SK-N-SH (cell line): ENCODE measurements at regions not wholly inside any gene's neighbourhood (a gene's known extent, or its start where the extent isn't known, plus 50 kb on each side); places are given as distances from the start of the nearest gene placed in this dataset.

Experiments used
- CTCF ChIA-PET: fragments of 300-600, 350-600 bp; formaldehyde crosslinking; extraction: SDS; loops from one replicate; lab custom pipeline; 2021; lab: Yijun Ruan, JAX
- POLR2A ChIA-PET: fragments of 350-600 bp; sonication (Branson Sonifier 250); formaldehyde crosslinking; extraction: SDS; loops from one replicate; lab custom pipeline; 2020; ENCODE audit warnings: antibody characterized with exemption, inconsistent platforms; lab: Yijun Ruan, JAX
- DNase-seq: peaks from one replicate; pipeline ENCODE4 v3.0.0; 2012
- H2AFZ ChIP-seq: fragments of 200-600 bp; sonication (generic); 2 replicates; pipeline ENCODE4 v1.8.1; 2016; ENCODE audit warnings: antibody characterized with exemption, mild to moderate bottlenecking, low read depth
- H3F3A ChIP-seq: fragments of 200-600 bp; sonication (generic); replicated peaks from 2 replicates; pipeline ENCODE3; 2016; ENCODE audit warnings: antibody characterized with exemption, mild to moderate bottlenecking; ENCODE audit not compliant: insufficient read depth
- H3K27ac ChIP-seq, 2 experiments: fragments of 200-500 bp in 1 of 2; fragments of 200-600 bp in 1 of 2; sonication (Bioruptor generic) in 1 of 2; sonication (generic), shearing (Covaris generic) in 1 of 2; 2 replicates each; pipeline versions ENCODE4 v1.5.1 to v1.6.1; 2014 to 2016; ENCODE audit warnings: low read depth in 2 of 2, inconsistent platforms in 1 of 2, low read length in 1 of 2, mild to moderate bottlenecking in 1 of 2, mixed read lengths in 1 of 2
- H3K27me3 ChIP-seq: fragments of 200-600 bp; sonication (generic), shearing (Covaris generic); 2 replicates; pipeline ENCODE4 v1.6.1; 2016; ENCODE audit warnings: mixed run types; ENCODE audit not compliant: insufficient read depth
- H3K36me3 ChIP-seq, 2 experiments: fragments of 200-500 bp in 1 of 2; fragments of 200-600 bp in 1 of 2; sonication (Bioruptor generic) in 1 of 2; sonication (generic) in 1 of 2; replicated peaks in 1 of 2; 2 replicates each; pipeline versions ENCODE3 to v1.5.1; 2014 to 2016; ENCODE audit warnings: low read length in 1 of 2, mild to moderate bottlenecking in 1 of 2; ENCODE audit not compliant: insufficient read depth in 2 of 2, control insufficient read depth in 1 of 2
- H3K4me1 ChIP-seq, 2 experiments: fragments of 200-500 bp in 1 of 2; fragments of 200-600 bp in 1 of 2; sonication (Bioruptor generic) in 1 of 2; sonication (generic), shearing (Covaris generic) in 1 of 2; 2 replicates each; pipeline versions ENCODE4 v1.5.1 to v1.6.1; 2014 to 2016; ENCODE audit warnings: low read depth in 1 of 2, low read length in 1 of 2, mixed run types in 1 of 2; ENCODE audit not compliant: insufficient read depth in 2 of 2, control insufficient read depth in 1 of 2
- H3K4me2 ChIP-seq: fragments of 200-600 bp; sonication (generic), shearing (Covaris generic); 2 replicates; pipeline ENCODE4 v1.6.1; 2017; ENCODE audit warnings: mixed run types
- H3K4me3 ChIP-seq, 2 experiments: fragments of 200-500 bp in 1 of 2; fragments of 200-600 bp in 1 of 2; sonication (Bioruptor generic) in 1 of 2; sonication (generic), shearing (Covaris generic) in 1 of 2; 2 replicates each; pipeline versions ENCODE4 v1.5.1 to v1.8.1; 2014 to 2016; ENCODE audit warnings: low read depth in 2 of 2, inconsistent platforms in 1 of 2, low read length in 1 of 2, mild to moderate bottlenecking in 1 of 2, mixed read lengths in 1 of 2, moderate library complexity in 1 of 2
- H3K79me2 ChIP-seq: fragments of 200-600 bp; sonication (generic); 2 replicates; pipeline ENCODE4 v1.8.1; 2017; ENCODE audit warnings: mild to moderate bottlenecking; ENCODE audit not compliant: insufficient read depth
- H3K9ac ChIP-seq: fragments of 200-600 bp; sonication (generic); 2 replicates; pipeline ENCODE4 v1.6.1; 2017; ENCODE audit warnings: mixed run types
- H3K9me2 ChIP-seq: fragments of 200-600 bp; sonication (generic); 2 replicates; pipeline ENCODE4 v1.6.1; 2017; ENCODE audit warnings: mixed run types
- H3K9me3 ChIP-seq: fragments of 200-600 bp; sonication (generic); 2 replicates; pipeline ENCODE4 v1.6.1; 2017; ENCODE audit warnings: mixed run types, mild to moderate bottlenecking, moderate library complexity
- H4K20me1 ChIP-seq: fragments of 200-600 bp; sonication (generic); 2 replicates; pipeline ENCODE4 v1.6.1; 2017; ENCODE audit warnings: mild to moderate bottlenecking, mixed run types; ENCODE audit not compliant: insufficient read depth
- CHD2 ChIP-seq: fragments of 150-350 bp; IDR thresholded peaks from 2 replicates; pipeline ENCODE4 v1.6.1; 2018; ENCODE audit warnings: low read length; ENCODE audit not compliant: partially characterized antibody
- FOSL2 ChIP-seq: IDR thresholded peaks from 2 replicates; pipeline ENCODE4 v1.4.0; 2012; ENCODE audit warnings: low read depth, mild to moderate bottlenecking, moderate library complexity, borderline replicate concordance
- GATA2 ChIP-seq: sonication (generic); formaldehyde crosslinking; IDR thresholded peaks from 2 replicates; pipeline ENCODE4 v1.5.0; 2020; ENCODE audit warnings: mild to moderate bottlenecking, missing genetic modification reagents
- NRF1 ChIP-seq: IDR thresholded peaks from 2 replicates; pipeline ENCODE4 v1.6.1; 2012; ENCODE audit warnings: low read depth, mild to moderate bottlenecking, low read length
- POLR2AphosphoS5 ChIP-seq: IDR thresholded peaks from 2 replicates; pipeline ENCODE4 v1.6.1; 2012; ENCODE audit warnings: low read depth, low read length
- RAD21 ChIP-seq: IDR thresholded peaks from 2 replicates; pipeline ENCODE4 v1.6.1; 2012; ENCODE audit warnings: mild to moderate bottlenecking, low read length
- RCOR1 ChIP-seq: fragments of 150-350 bp; IDR thresholded peaks from 2 replicates; pipeline ENCODE4 v1.6.1; 2017; ENCODE audit warnings: antibody characterized with exemption, low read length
- SMC3 ChIP-seq: IDR thresholded peaks from 2 replicates; pipeline ENCODE4 v1.6.1; 2012; ENCODE audit warnings: low read depth, low read length, improper control_type of control experiment
- WGBS: methylation state at CpG from one replicate; pipeline ENCODE4 v1.1.6; 2017; ENCODE audit warnings: low lambda C conversion rate; 5-methylcytosine and 5-hydroxymethylcytosine counted together
- TF ChIP-seq, protein P1 (sequence below): fragments of 150-350 bp; IDR thresholded peaks from 2 replicates; pipeline ENCODE4 v1.6.1; 2017; ENCODE audit warnings: antibody characterized with exemption, low read length, low read depth, borderline replicate concordance
- TF ChIP-seq, protein P2 (sequence below): fragments of 200-600 bp; sonication (generic); IDR thresholded peaks from 2 replicates; pipeline ENCODE4 v1.6.1; 2017; ENCODE audit warnings: antibody characterized with exemption, mild to moderate bottlenecking, moderate library complexity
- TF ChIP-seq, protein P3 (sequence below): IDR thresholded peaks from 2 replicates; pipeline ENCODE4; 2012

DNA sequence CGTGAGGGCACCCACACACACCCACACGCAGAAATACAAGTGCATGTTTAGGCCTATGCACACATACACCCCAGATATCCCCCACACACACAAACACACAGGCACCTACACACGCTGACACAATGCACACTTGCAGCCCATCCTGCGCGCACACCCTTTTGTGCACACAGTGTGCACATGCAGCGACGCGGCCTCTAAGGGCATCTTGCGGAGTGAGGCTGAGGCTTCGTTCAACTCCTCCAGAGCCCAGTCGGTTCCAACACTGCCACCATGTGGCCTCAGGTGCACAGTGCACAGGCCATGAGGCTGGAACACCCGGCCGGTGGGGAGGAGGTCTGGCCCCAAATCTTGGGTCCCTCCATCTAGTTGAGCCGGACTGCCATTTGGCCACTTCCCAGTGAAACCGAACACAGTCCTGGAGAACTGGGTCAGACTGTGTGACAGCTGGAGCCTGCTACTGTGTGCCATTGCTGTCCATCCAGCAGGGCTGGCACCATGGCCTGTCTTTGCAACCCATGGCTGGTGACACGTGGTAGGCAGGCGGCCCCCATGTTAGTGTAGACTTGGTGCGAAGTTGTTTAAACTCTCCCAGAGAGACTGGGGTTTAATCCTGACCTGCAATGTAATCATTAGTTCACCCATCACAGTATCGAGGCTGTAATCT is 97.7 kb upstream of the MVB12B start:
- peak overlapping the region in 1 of 2 experiments; percentile 36; a peak in 1 of 4 replicates for H3K4me3 ChIP-seq
- no peaks in the 10 kb centered on the region for H4K20me1 ChIP-seq
- peak; percentile 90 for DNase-seq
- H3K36me3 ChIP-seq, result no peaks in the 10 kb centered on the region
- TF ChIP-seq, protein P1, sequence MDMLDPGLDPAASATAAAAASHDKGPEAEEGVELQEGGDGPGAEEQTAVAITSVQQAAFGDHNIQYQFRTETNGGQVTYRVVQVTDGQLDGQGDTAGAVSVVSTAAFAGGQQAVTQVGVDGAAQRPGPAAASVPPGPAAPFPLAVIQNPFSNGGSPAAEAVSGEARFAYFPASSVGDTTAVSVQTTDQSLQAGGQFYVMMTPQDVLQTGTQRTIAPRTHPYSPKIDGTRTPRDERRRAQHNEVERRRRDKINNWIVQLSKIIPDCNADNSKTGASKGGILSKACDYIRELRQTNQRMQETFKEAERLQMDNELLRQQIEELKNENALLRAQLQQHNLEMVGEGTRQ, result no peak
- TF ChIP-seq CHD2, result peak; percentile 16
- no peak for TF ChIP-seq GATA2 (CRISPR knock-in tag)
- TF ChIP-seq, protein P2, sequence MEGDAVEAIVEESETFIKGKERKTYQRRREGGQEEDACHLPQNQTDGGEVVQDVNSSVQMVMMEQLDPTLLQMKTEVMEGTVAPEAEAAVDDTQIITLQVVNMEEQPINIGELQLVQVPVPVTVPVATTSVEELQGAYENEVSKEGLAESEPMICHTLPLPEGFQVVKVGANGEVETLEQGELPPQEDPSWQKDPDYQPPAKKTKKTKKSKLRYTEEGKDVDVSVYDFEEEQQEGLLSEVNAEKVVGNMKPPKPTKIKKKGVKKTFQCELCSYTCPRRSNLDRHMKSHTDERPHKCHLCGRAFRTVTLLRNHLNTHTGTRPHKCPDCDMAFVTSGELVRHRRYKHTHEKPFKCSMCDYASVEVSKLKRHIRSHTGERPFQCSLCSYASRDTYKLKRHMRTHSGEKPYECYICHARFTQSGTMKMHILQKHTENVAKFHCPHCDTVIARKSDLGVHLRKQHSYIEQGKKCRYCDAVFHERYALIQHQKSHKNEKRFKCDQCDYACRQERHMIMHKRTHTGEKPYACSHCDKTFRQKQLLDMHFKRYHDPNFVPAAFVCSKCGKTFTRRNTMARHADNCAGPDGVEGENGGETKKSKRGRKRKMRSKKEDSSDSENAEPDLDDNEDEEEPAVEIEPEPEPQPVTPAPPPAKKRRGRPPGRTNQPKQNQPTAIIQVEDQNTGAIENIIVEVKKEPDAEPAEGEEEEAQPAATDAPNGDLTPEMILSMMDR, result peak; percentile 89
- TF ChIP-seq, protein P3, sequence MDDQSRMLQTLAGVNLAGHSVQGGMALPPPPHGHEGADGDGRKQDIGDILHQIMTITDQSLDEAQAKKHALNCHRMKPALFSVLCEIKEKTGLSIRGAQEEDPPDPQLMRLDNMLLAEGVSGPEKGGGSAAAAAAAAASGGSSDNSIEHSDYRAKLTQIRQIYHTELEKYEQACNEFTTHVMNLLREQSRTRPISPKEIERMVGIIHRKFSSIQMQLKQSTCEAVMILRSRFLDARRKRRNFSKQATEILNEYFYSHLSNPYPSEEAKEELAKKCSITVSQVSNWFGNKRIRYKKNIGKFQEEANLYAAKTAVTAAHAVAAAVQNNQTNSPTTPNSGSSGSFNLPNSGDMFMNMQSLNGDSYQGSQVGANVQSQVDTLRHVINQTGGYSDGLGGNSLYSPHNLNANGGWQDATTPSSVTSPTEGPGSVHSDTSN, result no peak
- no peak for TF ChIP-seq POLR2AphosphoS5
- peak; percentile 95 for TF ChIP-seq RAD21
- TF ChIP-seq SMC3, result peak; percentile 92
- no peak for TF ChIP-seq NRF1
- TF ChIP-seq RCOR1, result 0 out of 2 replicates have a peak, but pooled peaks have one; percentile 25
- no peaks in the 10 kb centered on the region for H3K79me2 ChIP-seq
- H2AFZ ChIP-seq, result no peak overlapping the region
- H3K4me2 ChIP-seq, result no peak overlapping the region
- no peaks in the 10 kb centered on the region for H3K9me3 ChIP-seq
- H3K9me2 ChIP-seq, result no peaks in the 10 kb centered on the region
- no peaks in the 10 kb centered on the region for H3K27me3 ChIP-seq
- no peak overlapping the region for H3K27ac ChIP-seq
- no peak overlapping the region for H3K9ac ChIP-seq
- no peaks in the 10 kb centered on the region for H3F3A ChIP-seq
- CTCF ChIA-PET, result interaction anchor here (0.6 to 3.2 kb wide), 18 partner anchors 13 to 821 kb away, joined by 3 to 20 read pairs (median 3); no protein-coding TSS in a partner anchor
- POLR2A ChIA-PET, result no interaction called here
- H3K4me1 ChIP-seq, result peaks cover 0 to 2% of the 10 kb centered on the region in 2 experiments; a peak in 1 of 4 replicates
- 44% methylated on average over 17 of the region's 19 CpGs for WGBS

DNA sequence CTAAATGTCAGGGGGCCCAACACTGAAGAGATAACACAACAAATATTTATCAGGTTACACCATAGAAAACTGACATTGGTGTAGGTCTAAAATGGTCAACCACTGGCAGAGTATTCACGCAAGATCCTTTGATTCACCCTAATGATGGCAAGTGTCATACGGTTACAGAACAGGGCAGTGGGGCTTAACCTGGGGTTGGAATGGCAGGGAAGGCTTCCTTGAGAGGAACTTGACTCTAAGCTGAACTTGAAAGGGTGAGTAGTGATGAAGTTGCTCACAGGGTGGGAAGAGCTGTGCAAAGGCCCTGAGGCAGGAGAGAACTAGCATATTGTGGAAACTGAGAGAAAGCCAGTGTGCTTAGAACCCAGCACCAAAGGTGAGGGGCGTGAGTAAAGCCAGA is 97.1 kb upstream of the MVB12B start:
- DNase-seq, result peak; percentile 7
- POLR2A ChIA-PET, result no interaction called here
- no peak overlapping the region for H2AFZ ChIP-seq
- no peaks in the 10 kb centered on the region for H3K27me3 ChIP-seq
- H3K4me3 ChIP-seq, result no peak overlapping the region
- no peak overlapping the region for H3K9ac ChIP-seq
- CTCF ChIA-PET, result interaction anchor here (0.6 to 3.2 kb wide), 16 partner anchors 12 to 822 kb away, joined by 3 to 20 read pairs (median 3); no protein-coding TSS in a partner anchor
- TF ChIP-seq FOSL2 (no peak), RCOR1 (no peak)
- TF ChIP-seq, protein P2, result no peak
- no peaks in the 10 kb centered on the region for H3K9me2 ChIP-seq
- no peaks in the 10 kb centered on the region for H3K9me3 ChIP-seq
- no peaks in the 10 kb centered on the region for H3F3A ChIP-seq
- peaks cover 0 to 2% of the 10 kb centered on the region in 2 experiments; a peak in 1 of 4 replicates for H3K4me1 ChIP-seq
- no peak overlapping the region for H3K4me2 ChIP-seq
- no peaks in the 10 kb centered on the region for H4K20me1 ChIP-seq
- 63% methylated on average over 3 of the region's 3 CpGs for WGBS
- no peaks in the 10 kb centered on the region for H3K79me2 ChIP-seq
- no peak overlapping the region for H3K27ac ChIP-seq
- no peaks in the 10 kb centered on the region for H3K36me3 ChIP-seq
